H9 (cell line): ENCODE measurements at regions not wholly inside any gene's neighbourhood (a gene's known extent, or its start where the extent isn't known, plus 50 kb on each side); places are given as distances from the start of the nearest gene placed in this dataset.

Experiments
- DNase-seq: peaks from one replicate; pipeline ENCODE4 v3.0.0-alpha.2; 2017
- H2AFZ ChIP-seq: one replicate; pipeline ENCODE4 v1.6.1; 2013; ENCODE audit warnings: mild to moderate bottlenecking, low read length, control low read depth, moderate library complexity
- H2AK5ac ChIP-seq: 2 replicates; pipeline ENCODE4 v1.6.1; 2013; ENCODE audit warnings: low read length, control low read depth, mixed read lengths; ENCODE audit not compliant: insufficient read length
- H2BK120ac ChIP-seq: one replicate; pipeline ENCODE4 v1.6.1; 2013; ENCODE audit warnings: low read depth, mild to moderate bottlenecking, low read length, control low read depth, inconsistent platforms; ENCODE audit not compliant: poor library complexity, severe bottlenecking
- H2BK12ac ChIP-seq: 2 replicates; pipeline ENCODE4 v1.6.1; 2013; ENCODE audit warnings: low read length, control low read depth, mixed read lengths, low read depth; ENCODE audit not compliant: insufficient read length
- H2BK15ac ChIP-seq: 2 replicates; pipeline ENCODE4 v1.6.1; 2013; ENCODE audit warnings: low read depth, low read length, control low read depth
- H2BK20ac ChIP-seq: one replicate; pipeline ENCODE4 v1.6.1; 2013; ENCODE audit warnings: low read depth, mild to moderate bottlenecking, low read length, control low read depth, inconsistent platforms; ENCODE audit not compliant: poor library complexity, severe bottlenecking
- H2BK5ac ChIP-seq: 2 replicates; pipeline ENCODE4 v1.6.1; 2013; ENCODE audit warnings: low read length, control low read depth, mixed read lengths; ENCODE audit not compliant: insufficient read length
- H3K14ac ChIP-seq: 2 replicates; pipeline ENCODE4 v1.6.1; 2013; ENCODE audit warnings: low read length, control low read depth; ENCODE audit not compliant: insufficient read depth
- H3K18ac ChIP-seq: 2 replicates; pipeline ENCODE4 v1.6.1; 2013; ENCODE audit warnings: low read depth, mild to moderate bottlenecking, mixed read lengths, low read length, control low read depth; ENCODE audit not compliant: insufficient read length
- H3K23ac ChIP-seq: 2 replicates; pipeline ENCODE4 v1.6.1; 2013; ENCODE audit warnings: low read length, control low read depth, mixed read lengths, low read depth; ENCODE audit not compliant: insufficient read length
- H3K23me2 ChIP-seq: 2 replicates; pipeline ENCODE4 v1.6.1; 2013; ENCODE audit warnings: low read depth, mild to moderate bottlenecking, mixed read lengths, low read length, control low read depth; ENCODE audit not compliant: insufficient read length, poor library complexity, severe bottlenecking
- H3K27ac ChIP-seq: 2 replicates; pipeline ENCODE4 v1.5.1; 2013; ENCODE audit warnings: low read length, control low read depth, mixed read lengths, low read depth; ENCODE audit not compliant: insufficient read length
- H3K27me3 ChIP-seq: 2 replicates; pipeline ENCODE4 v1.6.1; 2013; ENCODE audit warnings: low read length, control low read depth, inconsistent platforms; ENCODE audit not compliant: insufficient read depth
- H3K4ac ChIP-seq: 2 replicates; pipeline ENCODE4 v1.6.1; 2013; ENCODE audit warnings: low read depth, mild to moderate bottlenecking, control low read depth, inconsistent platforms, low read length, moderate library complexity
- H3K4me1 ChIP-seq: 2 replicates; pipeline ENCODE4 v1.6.1; 2013; ENCODE audit warnings: low read length, control low read depth, inconsistent platforms; ENCODE audit not compliant: insufficient read depth
- H3K4me2 ChIP-seq: 2 replicates; pipeline ENCODE4 v1.6.1; 2013; ENCODE audit warnings: low read length, control low read depth, mixed read lengths; ENCODE audit not compliant: insufficient read length, insufficient read depth
- H3K56ac ChIP-seq: 2 replicates; pipeline ENCODE4 v1.6.1; 2013; ENCODE audit warnings: low read depth, mild to moderate bottlenecking, mixed read lengths, low read length, control low read depth; ENCODE audit not compliant: insufficient read length
- H3K79me1 ChIP-seq: 2 replicates; pipeline ENCODE4 v1.6.1; 2013; ENCODE audit warnings: low read depth, mild to moderate bottlenecking, moderate library complexity, low read length, control low read depth, inconsistent platforms; ENCODE audit not compliant: insufficient read depth, poor library complexity, severe bottlenecking
- H3K79me2 ChIP-seq: 2 replicates; pipeline ENCODE4 v1.6.1; 2013; ENCODE audit warnings: low read length, control low read depth, inconsistent platforms; ENCODE audit not compliant: insufficient read depth
- H3K9ac ChIP-seq: 2 replicates; pipeline ENCODE4 v1.6.1; 2013; ENCODE audit warnings: low read length, control low read depth, mixed read lengths; ENCODE audit not compliant: insufficient read length; ENCODE audit errors: extremely low read depth
- H3K9me3 ChIP-seq: one replicate; pipeline ENCODE4 v1.6.1; 2013; ENCODE audit warnings: low read depth, low read length, inconsistent platforms; ENCODE audit not compliant: control insufficient read depth
- H3T11ph ChIP-seq: one replicate; pipeline ENCODE4 v1.6.1; 2013; ENCODE audit warnings: mild to moderate bottlenecking, low read length, control low read depth, inconsistent platforms
- H4K20me1 ChIP-seq: one replicate; pipeline ENCODE4 v1.6.1; 2013; ENCODE audit not compliant: control insufficient read depth, insufficient read length, insufficient read depth
- H4K5ac ChIP-seq: 2 replicates; pipeline ENCODE4 v1.6.1; 2013; ENCODE audit warnings: low read depth, mild to moderate bottlenecking, mixed read lengths, low read length, control low read depth; ENCODE audit not compliant: insufficient read length
- H4K8ac ChIP-seq: replicated peaks from 2 replicates; pipeline ENCODE4 v1.6.1; 2013; ENCODE audit warnings: low read length, control low read depth, mixed read lengths, low read depth; ENCODE audit not compliant: insufficient read length
- H4K91ac ChIP-seq: 2 replicates; pipeline ENCODE4 v1.6.1; 2013; ENCODE audit warnings: low read depth, mild to moderate bottlenecking, moderate library complexity, mixed read lengths, low read length, control low read depth; ENCODE audit not compliant: insufficient read length
- H3K27ac Mint-ChIP-seq, 3 experiments: 2 replicates in 2 of 3; 3 replicates in 1 of 3; pipeline ENCODE4 v1.8.0; 2020 to 2021; ENCODE audit warnings: mixed read lengths in 3 of 3, mild to moderate bottlenecking in 1 of 3, moderate library complexity in 1 of 3
- H3K27me3 Mint-ChIP-seq: 2 replicates; pipeline ENCODE4 v1.8.0; 2021; ENCODE audit warnings: low read depth, mild to moderate bottlenecking, moderate library complexity, mixed read lengths
- H3K36me3 Mint-ChIP-seq, 3 experiments: 2 replicates in 2 of 3; 3 replicates in 1 of 3; pipeline ENCODE4 v1.8.0; 2020 to 2021; ENCODE audit warnings: low read depth in 3 of 3, mixed read lengths in 3 of 3; ENCODE audit not compliant: insufficient read depth in 1 of 3
- H3K4me1 Mint-ChIP-seq, 2 experiments: 2 replicates each; pipeline ENCODE4 v1.8.0; 2020; ENCODE audit warnings: mixed read lengths in 2 of 2
- H3K4me3 Mint-ChIP-seq, 2 experiments: 2 replicates in 1 of 2; 3 replicates in 1 of 2; pipeline ENCODE4 v1.8.0; 2020 to 2021; ENCODE audit warnings: mild to moderate bottlenecking in 2 of 2, mixed read lengths in 2 of 2, moderate library complexity in 1 of 2
- H3K9me3 Mint-ChIP-seq, 2 experiments: 2 replicates in 1 of 2; 3 replicates in 1 of 2; pipeline ENCODE4 v1.8.0; 2020; ENCODE audit warnings: mild to moderate bottlenecking in 2 of 2, mixed read lengths in 2 of 2, moderate library complexity in 1 of 2
- CTCF ChIP-seq: fragments of 200-600 bp; sonication (generic); conservative IDR thresholded peaks from 3 replicates; pipeline ENCODE4 v1.8.0; 2021; ENCODE audit warnings: antibody characterized with exemption, mild to moderate bottlenecking
- WGBS: extraction: QIAGEN DNeasy Blood & Tissue Kit; methylation state at CpG from one replicate; pipeline ENCODE4 v1.1.7; 2013; ENCODE audit warnings: missing lambda C conversion rate, low lambda C conversion rate, mixed read lengths; ENCODE audit not compliant: insufficient read length; ENCODE audit errors: extremely low coverage; 5-methylcytosine and 5-hydroxymethylcytosine counted together

- peaks cover 3% of the 10 kb centered on the region in 2 experiments; a peak in 3 of 5 replicates for H3K9me3 Mint-ChIP-seq
- H3K14ac ChIP-seq, result no peak overlapping the region
- H2AFZ ChIP-seq, result no peak overlapping the region
- H2BK15ac ChIP-seq, result no peak overlapping the region
- no peaks in the 10 kb centered on the region; a peak in 1 of 7 replicates for H3K36me3 Mint-ChIP-seq
- no peaks in the 10 kb centered on the region for H3K27me3 ChIP-seq
- no peak for DNase-seq
- H2BK120ac ChIP-seq, result no peak overlapping the region
- H3T11ph ChIP-seq, result no peak overlapping the region
- H4K5ac ChIP-seq, result no peak overlapping the region
- H3K27ac Mint-ChIP-seq, result no peak overlapping the region
- H4K20me1 ChIP-seq, result no peaks in the 10 kb centered on the region
- H2AK5ac ChIP-seq, result no peak overlapping the region
- no CpG with 5 or more reads among the region's 15 CpGs for WGBS
- no peak overlapping the region for H3K4me2 ChIP-seq
- H3K4me3 Mint-ChIP-seq, result no peak overlapping the region
- peaks cover 0 to 7% of the 10 kb centered on the region in 2 experiments; a peak in 1 of 4 replicates for H3K4me1 Mint-ChIP-seq
- no peak overlapping the region for H2BK5ac ChIP-seq
- H4K91ac ChIP-seq, result no peak overlapping the region
- H2BK20ac ChIP-seq, result no peak overlapping the region
- no peak for TF ChIP-seq CTCF
- no peak overlapping the region for H3K27ac ChIP-seq
- no peaks in the 10 kb centered on the region for H3K9me3 ChIP-seq
- H3K18ac ChIP-seq, result no peak overlapping the region
- H3K23me2 ChIP-seq, result no peaks in the 10 kb centered on the region
- H3K27me3 Mint-ChIP-seq, result peaks cover 2% of the 10 kb centered on the region
- H2BK12ac ChIP-seq, result no peak overlapping the region
- H3K4me1 ChIP-seq, result no peaks in the 10 kb centered on the region
- H3K79me1 ChIP-seq, result no peaks in the 10 kb centered on the region
- H3K56ac ChIP-seq, result no peak overlapping the region
- no peak overlapping the region for H3K9ac ChIP-seq
- H3K79me2 ChIP-seq, result no peaks in the 10 kb centered on the region
- H3K23ac ChIP-seq, result no peak overlapping the region
- no peak overlapping the region for H4K8ac ChIP-seq
- H3K4ac ChIP-seq, result no peak overlapping the region
These were observed 340.6 kb upstream of the IRX4 start for GRCh38 chr5:2223303-2223702.
